Neural cell (in vitro differentiated cells): ENCODE measurements at regions not wholly inside any gene's neighbourhood (a gene's known extent, or its start where the extent isn't known, plus 50 kb on each side); places are given as distances from the start of the nearest gene placed in this dataset.

Source experiments
- CTCF ChIP-seq: fragments of 450-650 bp; IDR thresholded peaks from 2 replicates; pipeline ENCODE4 v1.5.1; 2014; ENCODE audit warnings: antibody characterized with exemption, mild to moderate bottlenecking, moderate library complexity; ENCODE audit not compliant: poor library complexity, severe bottlenecking
- REST ChIP-seq: IDR thresholded peaks from 2 replicates; pipeline ENCODE4 v1.6.1; 2012; ENCODE audit warnings: borderline replicate concordance

- no peak for TF ChIP-seq CTCF
- no peak for TF ChIP-seq REST
Observed at GRCh38 chr3:106197532-106198194, 328.9 kb upstream of the CBLB start.
